ENCODE measurements at regions not wholly inside any gene's neighbourhood (a gene's known extent, or its start where the extent isn't known, plus 50 kb on each side); places are given as distances from the start of the nearest gene placed in this dataset.
"Not testable (repeated sequence)": the region's sequence is repeated elsewhere in the genome, so short reads cannot be mapped to it uniquely, and the experiment has no call there.

GRCh38 chr5:82971034-82971806 lies 106.0 kb downstream of the TMEM167A start:
- DNase-seq (ENCODE audit: low read depth, low spot score); H3K27me3 ChIP-seq (ENCODE audit: control insufficient read depth, insufficient read depth, low read length); POLR2A ChIA-PET; CTCF ChIA-PET; H3K36me3 ChIP-seq (ENCODE audit: control insufficient read depth, insufficient read depth, low read length); H3K9me3 ChIP-seq (ENCODE audit: control insufficient read depth, insufficient read depth, low read depth, low read length); H3K27ac ChIP-seq (ENCODE audit: low read length); in situ Hi-C loops (cut with HindIII; ENCODE audit: low pct_unique_long_range_greater_than_20kb, low sequenced_read_pairs); H3K4me3 ChIP-seq (ENCODE audit: low read depth in 2 of 2, low read length in 2 of 2); H3K4me1 ChIP-seq (ENCODE audit: control insufficient read depth, insufficient read depth, low read length); BruUV-seq (replicated peaks); ATAC-seq; intact Hi-C loops (cut with micrococcal nuclease; ENCODE audit: unreplicated experiment): not testable (repeated sequence)

GRCh38 chr5:82969221-82969976 lies 107.8 kb downstream of the TMEM167A start:
- H3K27ac ChIP-seq (ENCODE audit: low read length); ATAC-seq; BruUV-seq (replicated peaks); CTCF ChIA-PET; H3K9me3 ChIP-seq (ENCODE audit: control insufficient read depth, insufficient read depth, low read depth, low read length); in situ Hi-C loops (cut with HindIII; ENCODE audit: low pct_unique_long_range_greater_than_20kb, low sequenced_read_pairs); intact Hi-C loops (cut with micrococcal nuclease; ENCODE audit: unreplicated experiment); H3K36me3 ChIP-seq (ENCODE audit: control insufficient read depth, insufficient read depth, low read length); H3K27me3 ChIP-seq (ENCODE audit: control insufficient read depth, insufficient read depth, low read length); POLR2A ChIA-PET; H3K4me1 ChIP-seq (ENCODE audit: control insufficient read depth, insufficient read depth, low read length); DNase-seq (ENCODE audit: low read depth, low spot score); H3K4me3 ChIP-seq (ENCODE audit: low read depth in 2 of 2, low read length in 2 of 2): not testable (repeated sequence)

GRCh38 chr5:82967072-82967471 lies 110.1 kb downstream of the TMEM167A start:
- intact Hi-C loops (cut with micrococcal nuclease; ENCODE audit: unreplicated experiment): no loop called here
- H3K4me3 ChIP-seq (ENCODE audit: low read depth in 2 of 2, low read length in 2 of 2): no peak overlapping the region
- BruUV-seq (replicated peaks): no TSS peak
- ChIA-PET POLR2A (no interaction called here), CTCF (no interaction called here)
- H3K9me3 ChIP-seq (ENCODE audit: control insufficient read depth, insufficient read depth, low read depth, low read length): no peaks in the 10 kb centered on the region
- no peak for ATAC-seq
- H3K36me3 ChIP-seq (ENCODE audit: control insufficient read depth, insufficient read depth, low read length): no peaks in the 10 kb centered on the region
- in situ Hi-C loops (cut with HindIII; ENCODE audit: low pct_unique_long_range_greater_than_20kb, low sequenced_read_pairs): no loop called here
- no peaks in the 10 kb centered on the region for H3K4me1 ChIP-seq (ENCODE audit: control insufficient read depth, insufficient read depth, low read length)
- H3K27me3 ChIP-seq (ENCODE audit: control insufficient read depth, insufficient read depth, low read length): no peaks in the 10 kb centered on the region
- TF ChIP-seq POLR2AphosphoS5 (IDR thresholded peaks at IDR 0.05; ENCODE audit: low read depth, low read length) (no peak), TCF7L2 (IDR thresholded peaks at IDR 0.05; ENCODE audit: low read depth, low read length) (no peak), SIN3A (IDR thresholded peaks at IDR 0.05; ENCODE audit: borderline replicate concordance, insufficient read depth, low read depth, low read length) (no peak), REST (IDR thresholded peaks at IDR 0.05; ENCODE audit: insufficient read depth in 1 of 2, low read depth in 2 of 2, low read length in 1 of 2) (no peak), CTCF (IDR thresholded peaks at IDR 0.05) (no peak)
- no peak for DNase-seq (ENCODE audit: low read depth, low spot score)
- H3K27ac ChIP-seq (ENCODE audit: low read length): no peak overlapping the region
